Stomach (tissue), 8 donors: ENCODE measurements at regions not wholly inside any gene's neighbourhood (a gene's known extent, or its start where the extent isn't known, plus 50 kb on each side); places are given as distances from the start of the nearest gene placed in this dataset.

Experiments used
- DNase-seq, 2 donors: peaks; one replicate each; pipeline versions ENCODE4 v3.0.0 to v3.0.0-alpha.2; 2013 to 2019
- H3K27ac ChIP-seq, 5 donors: fragments of 200-600 bp in 4 of 5; sonication (generic) in 4 of 5; one replicate each; pipeline ENCODE4 v1.5.1; 2013 to 2019; ENCODE audit warnings: mild to moderate bottlenecking in 1 of 5, moderate library complexity in 1 of 5
- H3K27me3 ChIP-seq, 3 donors: fragments of 200-600 bp; sonication (generic); one replicate each; pipeline ENCODE4 v1.5.1; 2017 to 2019; ENCODE audit warnings: mixed run types in 1 of 3
- H3K36me3 ChIP-seq, 4 donors: fragments of 200-600 bp; sonication (generic); 1 replicate in 3 of 4; 2 replicates in 1 of 4; pipeline ENCODE4 v1.5.1; 2016 to 2019
- H3K4me1 ChIP-seq, 4 donors: fragments of 200-600 bp; sonication (generic); one replicate each; pipeline ENCODE4 v1.5.1; 2016 to 2019
- H3K4me3 ChIP-seq, 4 donors: fragments of 200-600 bp; sonication (generic) in 3 of 4; one replicate each; pipeline ENCODE4 v1.5.1; 2016 to 2019; ENCODE audit warnings: mild to moderate bottlenecking in 1 of 4
- H3K9me3 ChIP-seq, 4 donors: fragments of 200-600 bp; sonication (generic); one replicate each; pipeline ENCODE4 v1.5.1; 2016 to 2019
- CTCF ChIP-seq, 7 experiments: fragments of 450-650 bp in 4 of 7; fragments of 200-600 bp in 3 of 7; sonication (generic) in 3 of 7; IDR thresholded peaks; one replicate each; pipeline ENCODE4 v1.5.1; 2016 to 2019; ENCODE audit warnings: antibody characterized with exemption in 7 of 7, control low read depth in 2 of 7, mild to moderate bottlenecking in 1 of 7
- EP300 ChIP-seq: sonication (generic); formaldehyde crosslinking; IDR thresholded peaks from one replicate; pipeline ENCODE4 v1.6.1; 2017; ENCODE audit warnings: antibody characterized with exemption
- POLR2A ChIP-seq, 4 donors: fragments of 450-650 bp; IDR thresholded peaks; one replicate each; pipeline ENCODE4 v1.6.1; 2016; ENCODE audit warnings: antibody characterized with exemption in 4 of 4, control low read depth in 2 of 4, mild to moderate bottlenecking in 1 of 4, moderate library complexity in 1 of 4
- POLR2AphosphoS5 ChIP-seq, 3 donors: sonication (generic); formaldehyde crosslinking; IDR thresholded peaks; one replicate each; pipeline ENCODE4 v1.6.1; 2016; ENCODE audit warnings: antibody characterized with exemption in 3 of 3
- WGBS, 5 donors: extraction: QIAGEN DNeasy Blood & Tissue Kit in 3 of 5; methylation state at CpG; one replicate each; pipeline versions ENCODE4 v1.1.5 to v1.1.7; 2013 to 2018; 5-methylcytosine and 5-hydroxymethylcytosine counted together
- intact Hi-C: fragments of 100-400 bp; cut with DNase I; formaldehyde crosslinking; loops from one replicate; pipeline ENCODE4 v1.15.1; 2023; ENCODE audit warnings: low total_unique reads
- donor health status: healthy with polysubstance abuse.
- donor health status: Bipolar disorder and iron deficiency.
- donor health status: healthy.

DNA sequence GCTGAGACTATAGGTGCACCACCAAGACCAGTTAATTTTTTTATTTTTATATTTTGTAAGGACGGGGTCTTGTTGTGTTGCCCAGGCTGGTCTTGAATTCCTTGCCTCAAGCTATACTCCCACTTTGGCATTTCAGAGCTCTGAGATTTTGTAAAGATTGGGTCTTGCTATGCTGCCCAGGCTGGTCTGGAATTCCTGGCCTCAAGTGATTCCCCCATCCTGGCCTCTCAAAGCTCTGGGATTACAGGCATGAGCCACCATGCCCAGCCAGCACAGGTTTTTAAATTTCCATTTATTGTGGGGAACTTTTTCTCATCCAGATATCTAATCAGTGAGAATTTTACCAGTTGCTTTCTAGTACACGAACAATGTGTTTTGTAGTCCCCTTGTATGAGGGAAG lies 156.1 kb upstream of the VLDLR start:
- Histone ChIP-seq H3K4me3 (no peak overlapping the region), H3K27me3 (no peaks in the 10 kb centered on the region), H3K27ac (peak overlapping the region in 4 of 5 donors; percentile 25 to 47 (median 42)), H3K36me3 (no peaks in the 10 kb centered on the region), H3K4me1 (no peaks in the 10 kb centered on the region), H3K9me3 (no peaks in the 10 kb centered on the region)
- no peak for DNase-seq
- intact Hi-C loops, result no loop called here
- WGBS, 5 donors, result 67 to 78% (median 76%) methylated on average over 2 of the region's 2 CpGs
- TF ChIP-seq POLR2AphosphoS5 (IDR thresholded peaks at IDR 0.05) (no peak), CTCF (IDR thresholded peaks at IDR 0.05) (no peak), EP300 (no peak), POLR2A (IDR thresholded peaks at IDR 0.05) (no peak)

GRCh38 chr9:2465921-2466460 lies 155.6 kb upstream of the VLDLR start:
- Histone ChIP-seq H3K9me3 (no peaks in the 10 kb centered on the region), H3K4me1 (no peaks in the 10 kb centered on the region), H3K27me3 (no peaks in the 10 kb centered on the region), H3K27ac (peak overlapping the region in 3 of 5 donors; percentile 25 to 47 (median 37)), H3K36me3 (no peaks in the 10 kb centered on the region), H3K4me3 (no peak overlapping the region)
- WGBS, 5 donors, result 18 to 47% (median 37%) methylated on average over 1 of the region's 1 CpG
- intact Hi-C loops, result no loop called here
- no peak for TF ChIP-seq POLR2A (IDR thresholded peaks at IDR 0.05)
- no peak for TF ChIP-seq POLR2AphosphoS5 (IDR thresholded peaks at IDR 0.05)
- DNase-seq, result peak in 1 of 2 donors; percentile 90

DNA sequence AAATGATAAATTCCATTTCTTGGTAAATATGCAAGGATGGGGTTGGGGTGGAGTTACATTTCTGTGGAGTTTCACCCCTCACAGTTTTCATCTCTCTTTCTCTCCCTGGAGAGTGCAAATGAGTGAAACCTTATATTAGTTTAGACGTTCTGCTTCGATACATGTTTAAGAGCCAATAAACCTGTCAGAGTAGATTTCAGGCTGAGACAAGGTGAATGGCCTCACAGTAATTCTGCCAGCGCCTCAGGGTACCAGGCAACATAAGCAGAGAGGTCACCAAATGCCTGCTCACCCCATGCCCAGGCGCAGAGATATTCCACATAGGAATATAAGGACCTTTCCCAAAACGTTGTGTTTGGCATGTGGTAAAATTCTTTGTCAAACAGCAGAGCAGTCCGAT lies 154.9 kb upstream of the VLDLR start:
- no peak for DNase-seq
- WGBS, 5 donors, result 65 to 76% (median 71%) methylated on average over 6 of the region's 6 CpGs
- Histone ChIP-seq H3K36me3 (no peaks in the 10 kb centered on the region), H3K4me3 (no peak overlapping the region), H3K27ac (peak overlapping the region in 1 of 5 donors; percentile 47), H3K27me3 (no peaks in the 10 kb centered on the region), H3K4me1 (no peaks in the 10 kb centered on the region), H3K9me3 (no peaks in the 10 kb centered on the region)
- intact Hi-C loops, result no loop called here
- no peak for TF ChIP-seq POLR2AphosphoS5 (IDR thresholded peaks at IDR 0.05)
- no peak for TF ChIP-seq EP300
- no peak for TF ChIP-seq POLR2A (IDR thresholded peaks at IDR 0.05)
- TF ChIP-seq CTCF (IDR thresholded peaks at IDR 0.05), result no peak

GRCh38 chr9:2469681-2470221 lies 151.8 kb upstream of the VLDLR start:
- Histone ChIP-seq H3K4me3 (no peak overlapping the region), H3K27me3 (no peaks in the 10 kb centered on the region), H3K4me1 (no peaks in the 10 kb centered on the region), H3K27ac (no peak overlapping the region), H3K36me3 (no peaks in the 10 kb centered on the region), H3K9me3 (no peaks in the 10 kb centered on the region)
- 53 to 58% (median 56%) methylated on average over 6 of the region's 6 CpGs for WGBS, 5 donors
- DNase-seq, result peak; percentile 31 to 67
- no peak for TF ChIP-seq POLR2AphosphoS5 (IDR thresholded peaks at IDR 0.05)
- TF ChIP-seq EP300, result no peak
- no peak for TF ChIP-seq CTCF (IDR thresholded peaks at IDR 0.05)
- TF ChIP-seq POLR2A (IDR thresholded peaks at IDR 0.05), result no peak
- intact Hi-C loops, result no loop called here

DNA sequence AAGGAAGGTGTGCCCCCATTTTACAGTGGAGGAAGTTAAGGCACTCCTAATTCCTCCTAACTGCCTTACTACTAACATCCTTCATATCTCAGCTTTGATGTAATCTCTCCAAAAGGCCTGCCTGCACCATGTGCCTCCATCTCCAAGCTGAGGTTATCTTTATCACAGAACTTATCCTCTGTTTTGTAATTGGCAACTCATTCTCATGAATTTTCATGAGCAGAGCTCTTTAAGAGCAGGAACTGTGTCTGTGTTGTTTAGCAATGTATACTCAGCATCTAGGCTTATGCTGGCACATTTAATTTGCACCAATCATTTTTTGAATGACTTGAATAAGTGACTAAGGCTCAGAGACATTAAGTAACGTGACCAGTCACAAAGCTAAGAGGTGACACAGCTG lies 147.9 kb upstream of the VLDLR start:
- 67 to 92% (median 76%) methylated on average over 1 of the region's 1 CpG for WGBS, 5 donors
- Histone ChIP-seq H3K27me3 (no peaks in the 10 kb centered on the region), H3K4me3 (no peak overlapping the region), H3K9me3 (no peaks in the 10 kb centered on the region), H3K36me3 (no peaks in the 10 kb centered on the region), H3K27ac (no peak overlapping the region), H3K4me1 (peaks cover 0 to 9% (median 6%) of the 10 kb centered on the region in 4 donors)
- DNase-seq, result no peak
- intact Hi-C loops, result no loop called here
- TF ChIP-seq EP300 (no peak), POLR2AphosphoS5 (IDR thresholded peaks at IDR 0.05) (no peak), POLR2A (IDR thresholded peaks at IDR 0.05) (no peak), CTCF (IDR thresholded peaks at IDR 0.05) (no peak)
